ENCODE measurements at regions not wholly inside any gene's neighbourhood (a gene's known extent, or its start where the extent isn't known, plus 50 kb on each side); places are given as distances from the start of the nearest gene placed in this dataset.

DNA sequence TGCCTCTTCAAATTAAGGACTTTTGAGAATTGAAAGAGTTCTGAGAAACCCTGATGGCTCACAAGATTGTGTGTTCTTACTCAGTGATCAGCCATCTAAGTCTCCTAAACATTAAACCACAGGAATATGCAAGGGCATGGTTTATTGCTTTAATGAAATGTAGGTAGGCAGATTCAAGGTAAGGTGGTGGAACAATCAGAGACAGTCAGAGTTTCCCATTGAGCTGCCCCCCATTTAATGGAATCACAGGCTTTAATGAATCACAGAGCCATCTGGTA lies 107.8 kb upstream of the LRATD1 start:
- no peak for TF ChIP-seq EZH2 (IDR thresholded peaks at IDR 0.05; ENCODE audit: low read depth, low read length, severe bottlenecking)
- TF ChIP-seq, protein P1, sequence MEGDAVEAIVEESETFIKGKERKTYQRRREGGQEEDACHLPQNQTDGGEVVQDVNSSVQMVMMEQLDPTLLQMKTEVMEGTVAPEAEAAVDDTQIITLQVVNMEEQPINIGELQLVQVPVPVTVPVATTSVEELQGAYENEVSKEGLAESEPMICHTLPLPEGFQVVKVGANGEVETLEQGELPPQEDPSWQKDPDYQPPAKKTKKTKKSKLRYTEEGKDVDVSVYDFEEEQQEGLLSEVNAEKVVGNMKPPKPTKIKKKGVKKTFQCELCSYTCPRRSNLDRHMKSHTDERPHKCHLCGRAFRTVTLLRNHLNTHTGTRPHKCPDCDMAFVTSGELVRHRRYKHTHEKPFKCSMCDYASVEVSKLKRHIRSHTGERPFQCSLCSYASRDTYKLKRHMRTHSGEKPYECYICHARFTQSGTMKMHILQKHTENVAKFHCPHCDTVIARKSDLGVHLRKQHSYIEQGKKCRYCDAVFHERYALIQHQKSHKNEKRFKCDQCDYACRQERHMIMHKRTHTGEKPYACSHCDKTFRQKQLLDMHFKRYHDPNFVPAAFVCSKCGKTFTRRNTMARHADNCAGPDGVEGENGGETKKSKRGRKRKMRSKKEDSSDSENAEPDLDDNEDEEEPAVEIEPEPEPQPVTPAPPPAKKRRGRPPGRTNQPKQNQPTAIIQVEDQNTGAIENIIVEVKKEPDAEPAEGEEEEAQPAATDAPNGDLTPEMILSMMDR (IDR thresholded peaks at IDR 0.05; ENCODE audit: control extremely low read depth in 1 of 3, insufficient read depth in 1 of 3, low read depth in 1 of 3, low read length in 3 of 3), result no peak
- no peak for TF ChIP-seq SP1 (IDR thresholded peaks at IDR 0.05; ENCODE audit: low read depth, low read length)

Measured in H1 (cell line).